DLD1 (cell line): ENCODE measurements at regions not wholly inside any gene's neighbourhood (a gene's known extent, or its start where the extent isn't known, plus 50 kb on each side); places are given as distances from the start of the nearest gene placed in this dataset.

Experiments
- in situ Hi-C: cut with HindIII; loops from 2 replicates; pipeline ENCODE4 v1.10.0; 2017; ENCODE audit warnings: low sequenced_read_pairs

DNA sequence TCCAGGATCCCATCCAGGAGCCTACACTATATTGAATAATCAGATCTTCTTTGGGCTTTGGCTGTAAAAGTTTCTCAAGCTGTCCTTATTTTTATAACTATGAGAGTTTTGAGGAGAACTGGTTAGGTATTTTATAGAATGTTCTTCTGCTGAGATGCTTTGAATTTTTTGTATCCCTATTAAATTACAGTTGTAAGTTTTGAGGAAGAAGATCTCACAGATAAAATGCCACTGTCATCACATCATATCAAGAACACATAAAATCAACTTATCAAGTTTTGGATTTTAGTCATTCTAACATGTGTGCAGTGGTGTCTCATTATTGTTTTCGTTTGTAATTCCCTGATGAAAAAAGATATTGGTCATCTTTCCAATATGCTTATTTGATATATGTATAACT, 260.2 kb upstream of the COL3A1 start:
- in situ Hi-C loops, result no loop called here

DNA sequence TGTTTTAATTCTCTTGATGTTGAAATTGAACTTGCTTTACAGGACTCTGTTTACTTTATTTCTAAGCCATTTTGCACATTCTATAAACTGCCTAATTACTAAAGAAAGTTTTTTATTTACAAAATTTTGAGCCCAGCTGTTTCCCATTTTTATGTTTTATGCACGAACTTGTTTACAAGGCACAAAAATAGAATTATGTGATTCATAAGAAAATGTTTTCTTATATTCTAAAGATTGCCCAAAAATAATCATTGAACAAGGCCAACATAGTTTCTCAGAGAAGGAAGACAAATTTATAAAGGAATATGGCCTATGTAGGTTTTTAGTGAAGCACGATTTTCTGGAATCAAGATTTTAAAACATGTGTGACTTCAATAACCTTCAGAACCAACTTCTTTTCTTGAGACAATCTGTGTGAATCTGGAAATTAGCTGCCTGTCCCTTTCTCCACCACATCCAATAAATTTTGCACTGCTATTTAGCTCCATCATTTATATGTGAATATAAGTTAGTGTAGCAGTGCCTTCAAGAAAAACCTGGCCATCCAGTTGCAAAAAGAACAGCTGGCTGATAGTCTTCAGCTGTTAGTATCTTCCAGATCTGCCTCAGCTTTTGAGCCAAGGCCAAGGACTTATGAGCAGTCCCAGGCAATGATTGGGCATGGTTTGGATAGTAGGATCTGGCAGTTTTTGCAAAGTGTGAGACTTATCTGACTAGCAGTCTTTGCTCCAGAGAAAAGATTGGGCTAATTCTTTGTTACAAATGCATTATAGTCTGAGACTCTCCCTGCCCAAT, 253.2 kb upstream of the COL3A1 start:
- in situ Hi-C loops, result no loop called here

DNA sequence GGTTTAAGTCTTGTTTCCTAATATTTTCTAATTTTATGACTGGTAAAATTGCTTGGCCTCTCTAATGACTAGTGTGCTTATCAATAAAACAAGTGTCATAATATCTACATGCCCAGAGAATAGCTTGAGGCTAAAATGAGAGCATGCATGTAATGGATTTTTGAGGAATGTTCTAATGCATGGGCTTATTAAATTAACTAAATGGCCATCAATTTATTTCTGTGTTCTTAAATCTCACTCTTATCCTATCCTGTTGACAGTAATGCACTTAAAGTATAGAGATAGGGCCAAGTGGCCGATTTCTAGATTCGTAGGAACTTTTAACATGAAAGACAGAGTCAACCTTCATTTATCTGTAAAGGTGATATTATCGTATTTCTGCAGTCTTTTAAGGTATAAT, 252.4 kb upstream of the COL3A1 start:
- in situ Hi-C loops, result no loop called here

DNA sequence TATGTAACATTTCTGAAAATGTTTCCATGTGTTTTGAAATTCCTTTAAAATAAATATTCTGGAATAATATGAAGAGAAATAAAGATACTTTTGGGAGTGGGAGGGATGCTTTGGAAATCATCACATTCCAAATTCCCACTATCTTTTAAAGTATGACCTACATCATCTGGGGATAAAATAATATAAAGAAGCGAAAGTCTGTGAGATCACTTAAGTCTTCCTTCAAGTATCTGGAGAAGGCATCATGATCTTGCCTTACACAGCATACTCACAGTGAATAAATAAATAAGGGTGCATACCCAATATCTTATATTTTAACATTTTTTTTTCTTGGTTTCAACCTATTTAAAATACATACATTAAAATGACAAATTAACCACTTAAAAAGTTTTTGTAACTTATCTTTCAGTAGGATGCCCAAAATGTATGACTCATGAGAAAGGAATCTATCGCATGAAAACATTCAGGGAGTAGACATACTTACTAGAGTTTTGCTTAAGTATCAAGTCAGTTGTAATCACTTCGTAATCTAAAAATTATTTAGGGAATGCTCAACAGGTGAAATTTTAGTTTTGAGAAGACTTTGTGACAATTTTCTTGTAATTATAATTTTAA, 248.3 kb upstream of the COL3A1 start:
- in situ Hi-C loops, result no loop called here

DNA sequence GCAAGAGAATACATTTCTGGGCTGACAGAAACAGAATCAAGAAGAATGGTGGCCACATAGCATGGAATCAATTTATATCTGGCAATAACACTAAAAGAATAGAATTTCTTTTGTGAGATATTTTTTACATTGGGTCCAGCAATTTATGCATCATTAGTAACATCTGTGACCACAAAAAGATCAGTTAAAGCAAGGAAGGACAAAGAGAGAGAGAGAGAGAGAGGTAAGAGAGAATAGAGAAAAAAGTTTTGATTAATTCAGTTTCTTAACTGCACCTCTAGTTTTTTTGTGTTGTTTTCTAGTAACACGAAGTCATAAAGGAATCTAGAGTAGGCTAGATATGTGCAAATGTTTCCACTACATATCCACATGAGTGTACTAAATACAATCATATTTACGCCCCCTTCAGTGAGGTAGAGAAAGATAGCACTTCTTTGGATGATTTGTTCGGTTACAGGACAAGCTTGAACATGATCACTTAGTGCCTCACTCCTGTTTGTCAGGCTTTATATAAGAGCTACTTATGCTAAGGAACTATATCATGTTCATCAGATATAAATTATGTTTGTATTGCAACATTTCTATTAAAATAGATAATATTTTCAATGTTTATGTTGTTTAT, 247.4 kb upstream of the COL3A1 start:
- in situ Hi-C loops, result no loop called here

DNA sequence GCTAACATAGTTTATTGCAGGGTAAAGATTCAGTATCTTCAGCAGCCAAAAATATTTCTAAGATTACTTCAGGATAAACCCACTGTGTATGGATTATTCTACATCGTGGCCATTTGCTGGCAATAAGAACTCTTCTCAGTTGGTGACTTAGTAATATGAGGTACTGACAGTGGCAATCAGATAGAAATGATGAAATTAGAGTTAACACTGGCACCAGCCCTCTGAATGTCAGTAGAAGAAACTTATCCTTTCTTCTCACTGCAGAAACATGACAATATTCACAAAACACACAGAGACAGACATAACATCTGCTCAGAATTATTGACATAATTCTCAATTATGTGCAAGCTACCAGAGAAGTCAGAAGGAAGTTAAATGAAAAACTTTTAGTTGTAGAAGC, 246.3 kb upstream of the COL3A1 start:
- in situ Hi-C loops, result no loop called here

DNA sequence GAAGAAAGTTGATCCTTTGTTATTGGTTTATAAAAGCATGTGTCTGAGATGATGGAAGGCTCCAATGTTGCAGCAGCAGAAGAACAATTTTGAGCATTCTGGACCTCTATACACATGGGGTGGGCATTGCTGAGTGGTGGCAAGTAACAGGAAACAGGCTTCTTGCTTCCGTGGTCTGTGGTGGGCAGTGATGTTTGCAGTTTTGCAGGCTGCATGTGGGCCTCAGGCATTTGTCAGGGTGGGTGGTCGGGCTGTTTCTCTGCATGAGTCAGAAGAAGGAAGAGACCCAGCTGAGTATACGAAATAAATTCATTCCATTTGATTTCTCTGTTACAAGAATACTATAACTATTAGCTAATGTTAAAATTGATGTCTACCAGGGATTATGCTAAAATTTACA, 239.5 kb upstream of the COL3A1 start:
- in situ Hi-C loops, result no loop called here

DNA sequence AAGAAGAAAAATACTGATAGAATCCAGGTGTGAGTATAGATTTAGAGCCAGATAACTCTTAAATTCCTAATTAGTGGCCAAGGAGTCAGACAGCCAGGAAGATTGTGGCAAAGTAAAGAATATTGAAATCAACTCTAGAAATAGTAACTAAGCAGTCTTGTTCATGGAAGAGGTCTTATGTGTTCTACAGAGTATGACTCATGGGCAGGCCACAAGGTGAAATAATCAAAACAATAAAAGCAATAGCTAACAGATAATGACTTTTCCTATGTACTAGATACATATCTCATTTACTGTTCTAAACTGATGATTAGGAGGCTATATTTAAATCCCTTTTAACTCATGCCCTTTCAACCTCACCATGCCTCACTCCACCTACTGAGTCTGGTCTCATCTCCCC, 227.4 kb upstream of the COL3A1 start:
- in situ Hi-C loops, result no loop called here

DNA sequence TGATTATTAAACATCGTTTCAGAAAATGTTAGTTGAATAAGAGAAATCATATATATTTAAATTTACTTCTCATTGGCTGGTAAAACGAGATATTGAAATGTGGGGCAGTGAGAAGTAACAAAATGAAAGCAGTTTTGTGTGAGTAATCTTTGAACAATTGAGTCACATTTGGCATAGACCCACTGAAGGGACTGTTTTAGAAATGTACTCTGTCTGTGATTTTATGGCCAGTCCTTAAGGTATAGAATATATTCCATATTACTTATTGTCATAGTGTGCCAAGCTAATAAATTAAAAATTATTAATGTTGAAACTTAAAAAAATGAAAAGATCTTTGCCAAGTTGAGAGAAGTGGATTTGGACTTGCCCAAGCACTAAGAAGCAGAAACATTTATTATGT, 222.4 kb upstream of the COL3A1 start:
- in situ Hi-C loops, result no loop called here

DNA sequence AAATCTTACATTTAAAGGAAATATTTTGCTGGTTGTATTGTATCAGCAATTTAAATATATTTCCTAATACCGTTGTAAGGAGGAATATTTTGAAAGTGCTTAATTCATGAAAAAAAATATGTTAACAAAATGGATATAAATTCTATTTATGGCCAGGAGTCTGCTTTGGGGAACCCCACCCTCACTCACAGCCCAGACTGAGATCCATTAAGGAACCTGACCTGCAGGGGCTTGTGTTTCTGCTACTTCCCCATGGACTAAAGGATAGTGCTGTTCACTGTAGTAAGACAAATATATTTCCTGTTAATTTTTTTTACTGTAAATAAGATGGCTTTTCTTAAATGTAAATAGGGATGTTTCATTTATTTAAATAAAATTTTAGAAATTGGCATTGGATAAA, 221.9 kb upstream of the COL3A1 start:
- in situ Hi-C loops, result no loop called here

DNA sequence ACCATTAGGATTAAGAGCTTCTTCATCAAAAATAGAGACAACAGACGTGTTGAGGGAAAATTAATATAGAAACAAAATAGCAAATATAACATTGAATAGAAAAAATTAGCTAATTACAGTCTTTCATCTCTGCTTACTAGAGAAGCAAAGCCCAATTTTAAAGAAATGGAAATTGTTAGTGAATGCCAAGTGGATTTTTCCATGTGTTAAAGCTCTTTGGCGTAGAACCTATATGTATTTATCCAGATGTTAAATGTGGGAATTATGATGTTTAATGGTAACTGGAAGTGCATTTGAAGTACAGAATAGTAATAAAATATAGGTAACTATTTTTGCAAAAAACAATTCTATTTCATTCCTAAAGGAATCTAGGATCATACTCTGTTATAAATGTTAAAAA, 212.0 kb upstream of the COL3A1 start:
- in situ Hi-C loops, result no loop called here

DNA sequence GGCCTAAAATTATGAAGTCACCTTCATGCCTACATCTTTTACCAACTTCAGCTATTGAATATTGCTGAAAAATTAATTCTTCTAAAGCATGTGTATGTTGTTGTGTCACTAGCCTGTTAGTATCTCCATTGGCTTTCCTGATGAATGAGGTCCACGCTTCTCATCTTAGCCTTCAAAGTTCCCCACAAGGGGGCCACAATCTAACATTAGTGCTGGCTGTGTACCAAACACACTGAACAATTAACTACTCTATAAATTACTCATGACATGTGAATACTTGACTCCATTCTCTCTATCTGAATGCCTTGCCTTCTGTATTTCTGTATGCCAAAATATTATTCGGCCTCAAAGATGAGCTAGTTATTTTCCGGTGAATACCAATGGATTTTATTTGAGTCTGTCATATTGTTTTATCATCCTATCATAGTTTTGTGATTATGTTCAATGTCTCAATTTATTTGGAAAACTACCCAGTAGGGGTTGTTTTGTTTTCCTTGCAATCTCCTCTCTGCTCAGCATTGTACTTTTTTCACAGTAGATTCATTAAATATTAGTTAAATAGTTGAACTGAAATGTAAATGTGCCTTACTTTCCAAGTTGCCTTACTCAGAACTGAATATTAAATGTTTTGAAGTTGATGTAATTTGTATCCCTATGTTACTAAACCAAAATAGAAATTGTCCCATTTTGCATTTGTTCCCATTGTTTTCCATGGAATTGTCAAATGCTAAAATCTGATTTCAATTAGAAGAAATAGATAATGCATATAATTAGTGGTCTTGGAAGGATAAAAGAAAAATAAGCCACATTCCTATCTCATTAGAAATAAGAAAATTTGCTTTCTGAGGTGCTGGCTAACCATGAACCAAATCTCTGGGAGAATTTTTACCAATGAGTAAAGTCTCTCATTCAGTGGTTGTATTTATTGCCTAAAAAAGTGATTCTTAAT, 208.4 kb upstream of the COL3A1 start:
- in situ Hi-C loops, result no loop called here

DNA sequence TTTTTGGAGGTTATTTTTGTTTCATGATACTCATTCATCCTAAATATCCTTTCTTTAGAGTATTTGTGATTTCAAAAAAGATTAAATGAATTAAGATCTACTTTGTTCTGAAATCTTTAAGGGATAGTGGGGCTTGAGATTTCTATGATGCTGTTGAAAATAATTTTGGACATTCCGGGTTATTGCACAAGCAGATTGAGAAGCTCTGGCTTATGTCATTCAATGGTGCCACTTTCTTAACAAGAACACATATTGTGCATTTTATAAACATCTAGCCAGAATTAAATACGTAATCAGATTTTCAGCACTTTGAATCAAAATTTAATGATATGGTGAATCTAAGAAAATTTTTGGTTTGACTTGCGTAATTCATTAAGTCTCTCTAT, 207.7 kb upstream of the COL3A1 start:
- in situ Hi-C loops, result no loop called here

DNA sequence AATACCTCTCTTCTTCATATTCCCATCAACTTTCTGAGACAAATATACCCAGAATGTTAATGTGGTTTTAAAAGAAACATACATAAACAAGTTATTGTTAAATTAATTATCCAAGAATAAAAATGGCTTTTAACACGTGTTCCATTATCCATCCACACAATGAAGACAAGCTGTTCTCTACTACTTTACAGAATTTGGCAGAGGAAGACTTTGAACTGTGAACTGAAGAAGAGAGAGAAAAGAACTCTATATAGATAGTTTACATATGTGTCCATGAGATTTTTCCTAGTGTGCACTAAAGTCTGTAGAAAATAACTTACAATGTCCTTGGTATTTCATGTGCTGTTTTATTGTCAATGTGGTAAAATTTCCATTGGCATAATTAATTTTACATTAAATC, 207.0 kb upstream of the COL3A1 start:
- in situ Hi-C loops, result no loop called here

DNA sequence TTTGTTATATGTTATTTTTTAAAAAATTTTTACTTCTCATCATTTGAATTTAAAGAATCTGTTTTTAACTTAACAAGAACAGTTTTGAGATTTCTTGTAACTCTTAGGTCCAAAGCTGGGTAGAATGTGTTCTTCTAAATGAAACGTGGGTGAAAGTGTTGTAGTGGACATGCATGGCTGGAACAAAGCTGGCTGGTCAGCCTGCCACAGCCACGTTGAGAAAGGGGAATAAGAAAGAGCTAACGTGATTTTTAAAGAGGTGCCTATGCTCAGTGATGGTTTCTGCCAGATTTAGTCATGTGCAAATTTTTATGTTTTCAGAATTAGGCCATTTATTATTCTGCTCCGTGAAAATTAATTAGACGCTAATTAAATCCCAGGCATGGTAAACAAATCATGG, 203.9 kb upstream of the COL3A1 start:
- in situ Hi-C loops, result no loop called here

DNA sequence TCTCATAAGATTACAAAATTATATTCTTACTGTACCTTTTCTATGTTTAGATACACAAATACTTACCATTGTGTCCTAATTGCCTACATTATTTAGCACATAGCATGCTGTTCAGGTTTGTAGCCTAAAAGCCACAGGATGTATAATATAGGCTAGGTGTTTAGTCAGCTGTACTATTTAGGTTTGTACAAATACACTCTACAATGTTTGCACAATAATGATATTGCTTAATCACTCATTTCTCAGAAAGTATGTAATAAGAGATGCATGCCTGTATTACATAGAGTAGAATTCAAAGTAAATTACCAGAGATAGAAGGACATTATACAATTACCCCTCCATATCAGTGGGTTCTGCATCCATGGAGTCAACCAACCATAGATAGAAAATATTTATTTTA, 201.1 kb upstream of the COL3A1 start:
- in situ Hi-C loops, result no loop called here

DNA sequence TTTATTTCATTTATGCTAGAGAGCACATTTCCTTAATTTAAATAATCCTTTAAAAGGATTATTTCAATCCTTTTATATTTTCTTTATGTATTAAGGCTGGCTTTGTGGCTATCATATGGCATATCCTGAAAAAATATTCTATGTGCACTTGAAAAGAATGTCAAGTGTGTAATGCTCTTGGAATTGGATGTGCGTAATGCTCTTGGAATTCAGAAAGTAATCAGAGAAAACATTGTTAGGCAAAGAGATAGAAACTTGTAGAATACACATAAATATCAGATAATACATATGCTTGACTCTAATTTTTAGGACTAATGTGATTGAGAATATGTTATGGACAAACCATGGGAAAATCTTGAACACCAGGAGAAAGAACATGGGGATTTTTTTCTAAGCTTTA, 197.5 kb upstream of the COL3A1 start:
- in situ Hi-C loops, result no loop called here

DNA sequence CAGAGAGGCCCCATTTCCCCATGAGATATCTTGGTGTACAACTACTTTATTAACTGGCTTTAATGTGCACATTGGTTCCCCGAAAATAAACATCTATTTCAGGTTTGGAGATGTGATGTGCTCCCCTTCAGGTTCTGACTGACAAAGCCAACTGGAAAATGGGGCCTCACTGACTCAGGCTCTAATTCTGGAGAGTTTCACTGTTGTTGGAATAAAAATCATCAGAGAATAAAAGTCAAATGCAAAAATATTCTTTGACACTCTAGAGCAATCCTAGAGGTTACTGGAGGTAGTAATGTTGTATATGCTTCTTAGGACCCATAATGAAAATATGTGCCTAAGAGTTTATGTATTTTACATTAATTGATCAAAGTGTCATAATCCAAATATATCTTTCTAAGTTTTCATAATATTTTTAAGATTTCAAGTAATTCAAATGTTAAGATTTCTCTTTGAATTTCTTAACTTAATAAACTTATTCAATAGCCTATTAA, 189.9 kb upstream of the COL3A1 start:
- in situ Hi-C loops, result loop anchor here (10.0 kb wide), 1 partner anchor 140 kb away; no protein-coding TSS in a partner anchor

DNA sequence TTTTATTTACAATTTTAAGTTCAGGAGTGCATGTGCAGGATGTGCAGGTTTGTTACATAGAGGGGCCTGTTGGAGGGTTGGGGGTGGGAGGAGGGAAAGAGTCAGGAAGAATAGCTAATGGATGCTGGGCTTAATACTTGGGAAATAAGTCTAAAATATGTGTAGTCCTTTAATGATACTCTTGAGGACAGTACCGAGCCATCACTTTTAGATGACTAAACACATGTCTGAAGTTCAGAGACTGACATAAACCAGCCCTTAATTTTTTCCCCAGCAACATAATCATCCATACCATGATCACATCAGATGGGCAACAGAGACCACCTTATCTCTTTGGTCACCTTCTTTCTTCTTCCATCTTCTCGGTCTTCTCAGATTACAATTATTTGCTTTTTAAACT, 189.1 kb upstream of the COL3A1 start:
- in situ Hi-C loops, result loop anchor here (10.0 kb wide), 1 partner anchor 140 kb away; no protein-coding TSS in a partner anchor

DNA sequence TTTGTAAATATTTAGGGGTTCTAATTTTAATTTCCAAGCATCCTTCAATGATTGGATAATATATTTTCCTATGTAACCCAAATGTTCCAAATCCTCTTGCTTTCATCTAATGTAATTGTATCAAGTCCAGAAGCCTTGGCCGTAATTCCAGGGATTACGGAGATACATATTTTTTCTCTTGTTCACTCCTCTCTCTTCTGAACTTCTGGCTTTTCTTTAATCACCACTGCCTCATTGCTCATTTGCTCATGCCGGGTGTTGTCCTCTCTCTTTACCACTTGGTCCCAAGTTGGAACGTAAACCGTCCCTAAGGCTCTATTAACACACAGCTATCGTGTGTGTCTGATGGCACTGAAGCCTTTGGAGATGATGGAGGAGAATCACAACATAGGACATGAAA, 188.7 kb upstream of the COL3A1 start:
- in situ Hi-C loops, result loop anchor here (10.0 kb wide), 1 partner anchor 141 kb away; no protein-coding TSS in a partner anchor

DNA sequence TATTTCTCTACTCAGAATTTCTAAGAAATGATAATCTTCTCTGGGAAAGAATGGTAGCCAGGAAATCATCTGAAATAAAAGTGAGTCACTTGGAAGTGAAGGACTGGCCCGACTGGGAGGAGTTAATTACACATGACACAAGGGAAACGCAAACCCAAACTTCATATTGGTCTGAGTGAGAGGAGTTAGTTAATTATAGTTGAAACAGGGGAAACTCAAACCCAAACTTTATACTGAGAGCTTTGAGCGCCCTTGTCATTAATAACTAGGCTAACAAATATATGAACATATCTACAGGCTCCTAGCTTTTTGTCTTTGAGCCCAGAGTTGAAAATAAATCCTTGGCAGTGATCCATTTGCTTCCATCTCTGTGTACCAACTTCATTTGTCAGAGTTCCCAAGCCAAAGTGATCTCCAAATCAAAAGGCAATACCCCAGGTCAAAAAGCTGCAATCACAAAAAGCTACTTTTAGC, 187.8 kb upstream of the COL3A1 start:
- in situ Hi-C loops, result loop anchor here (10.0 kb wide), 1 partner anchor 142 kb away; no protein-coding TSS in a partner anchor
